ENCODE measurements at regions not wholly inside any gene's neighbourhood (a gene's known extent, or its start where the extent isn't known, plus 50 kb on each side); places are given as distances from the start of the nearest gene placed in this dataset.

GRCh38 chr2:134052173-134052572, 201.7 kb upstream of the MGAT5 start:
- no peak overlapping the region for H3K4ac ChIP-seq (ENCODE audit: low read depth, low read length)
- no peaks in the 10 kb centered on the region for H4K20me1 ChIP-seq (ENCODE audit: insufficient read depth, low read length)
- no peaks in the 10 kb centered on the region for H3K36me3 ChIP-seq (ENCODE audit: control insufficient read depth, insufficient read depth, low read length)
- in situ Hi-C loops (cut with MboI; ENCODE audit: low sequenced_read_pairs): no loop called here
- ATAC-seq (ENCODE audit: low read depth) (no peak), DNase-seq (no peak)
- H3K27ac ChIP-seq (ENCODE audit: insufficient read depth, low read length): no peak overlapping the region
- no peak overlapping the region for H2BK20ac ChIP-seq (ENCODE audit: low read depth, low read length)
- intact Hi-C loops (cut with micrococcal nuclease): no loop called here
- no peak overlapping the region for H3K56ac ChIP-seq (ENCODE audit: extremely low read depth, insufficient read depth, low read length)
- TF ChIP-seq MAFK (IDR thresholded peaks at IDR 0.05; ENCODE audit: low read depth, low read length) (no peak), CHD1 (IDR thresholded peaks at IDR 0.05; ENCODE audit: low read depth, low read length) (no peak), RFX5 (IDR thresholded peaks at IDR 0.05; ENCODE audit: low read depth, low read length) (no peak), RCOR1 (IDR thresholded peaks at IDR 0.05; ENCODE audit: insufficient replicate concordance, low read length) (no peak), POLR2A (IDR thresholded peaks at IDR 0.05; ENCODE audit: low read depth, low read length) (no peak), MXI1 (IDR thresholded peaks at IDR 0.05; ENCODE audit: borderline replicate concordance, low read depth, low read length) (no peak), FOS (IDR thresholded peaks at IDR 0.05; ENCODE audit: low read depth, low read length) (no peak), CEBPB (IDR thresholded peaks at IDR 0.05; ENCODE audit: low read depth, low read length) (no peak)
- TF ChIP-seq, protein P1, sequence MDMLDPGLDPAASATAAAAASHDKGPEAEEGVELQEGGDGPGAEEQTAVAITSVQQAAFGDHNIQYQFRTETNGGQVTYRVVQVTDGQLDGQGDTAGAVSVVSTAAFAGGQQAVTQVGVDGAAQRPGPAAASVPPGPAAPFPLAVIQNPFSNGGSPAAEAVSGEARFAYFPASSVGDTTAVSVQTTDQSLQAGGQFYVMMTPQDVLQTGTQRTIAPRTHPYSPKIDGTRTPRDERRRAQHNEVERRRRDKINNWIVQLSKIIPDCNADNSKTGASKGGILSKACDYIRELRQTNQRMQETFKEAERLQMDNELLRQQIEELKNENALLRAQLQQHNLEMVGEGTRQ (IDR thresholded peaks at IDR 0.05; ENCODE audit: low read depth, low read length): no peak
- ChIA-PET POLR2A (ENCODE audit: unreplicated experiment) (no interaction called here), CTCF (no interaction called here)
- no peak overlapping the region for H3K4me2 ChIP-seq (ENCODE audit: low read depth, low read length)
- no peak overlapping the region for H2BK15ac ChIP-seq (ENCODE audit: low read depth, low read length)
- 75% methylated on average over 1 of the region's 4 CpGs; no CpG with 5 or more reads in 1 of the 2 experiments for WGBS, 2 experiments (ENCODE audit: extremely low coverage in 2 of 2, insufficient read length in 1 of 2)
- H2AK5ac ChIP-seq (ENCODE audit: low read depth, low read length): no peak overlapping the region
- no peak overlapping the region for H4K5ac ChIP-seq (ENCODE audit: low read depth, low read length)
- no peak overlapping the region for H3K9ac ChIP-seq (ENCODE audit: low read depth, low read length)
- no peak overlapping the region for H2AFZ ChIP-seq (replicated peaks; ENCODE audit: low read length, poor library complexity)
- no peak overlapping the region for H3K18ac ChIP-seq (ENCODE audit: low read depth, low read length)
- no peaks in the 10 kb centered on the region for H3K79me1 ChIP-seq (ENCODE audit: low read depth in 1 of 2, low read length in 2 of 2)
- no peak overlapping the region for H2BK120ac ChIP-seq (ENCODE audit: low read depth, low read length)
- H4K91ac ChIP-seq (ENCODE audit: insufficient read depth, low read depth, low read length): no peak overlapping the region
- H2BK5ac ChIP-seq (ENCODE audit: low read depth, low read length, poor library complexity, severe bottlenecking): no peak overlapping the region
- H3K23ac ChIP-seq (ENCODE audit: low read depth, low read length): no peak overlapping the region
- H3K4me3 ChIP-seq (ENCODE audit: insufficient read depth, low read depth, low read length): no peak overlapping the region
- dilution Hi-C loops (cut with HindIII; ENCODE audit: low sequenced_read_pairs, unreplicated experiment): no loop called here
- H4K8ac ChIP-seq (ENCODE audit: low read depth in 2 of 2, low read length in 2 of 2): no peak overlapping the region
- H3K9me3 ChIP-seq (ENCODE audit: control insufficient read depth, insufficient read depth, low read length): no peaks in the 10 kb centered on the region; the same call in 1 of the 2 replicates
- peaks cover 8% of the 10 kb centered on the region for H3K27me3 ChIP-seq (ENCODE audit: control insufficient read depth, insufficient read depth, low read length)
- no peak overlapping the region for H3K14ac ChIP-seq (replicated peaks; ENCODE audit: low read depth, low read length)
- no peaks in the 10 kb centered on the region for H3K9me1 ChIP-seq (ENCODE audit: insufficient read depth, low read length)
- no peak overlapping the region for H2AK9ac ChIP-seq (replicated peaks; ENCODE audit: low read depth, low read length, poor library complexity)
- no peaks in the 10 kb centered on the region for H3K4me1 ChIP-seq (ENCODE audit: control insufficient read depth, insufficient read depth, low read length)
- BruUV-seq (replicated peaks): no TSS peak
